Sigmoid colon (tissue), 4 donors: ENCODE measurements at regions not wholly inside any gene's neighbourhood (a gene's known extent, or its start where the extent isn't known, plus 50 kb on each side); places are given as distances from the start of the nearest gene placed in this dataset.

Experiments
- POLR2AphosphoS5 ChIP-seq, 4 donors: sonication (generic); formaldehyde crosslinking; IDR thresholded peaks; one replicate each; pipeline ENCODE4 v1.6.1; 2017; ENCODE audit warnings: antibody characterized with exemption in 4 of 4
- TF ChIP-seq, protein P1 (sequence below), 4 experiments: fragments of 450-650 bp in 3 of 4; fragments of 200-600 bp in 1 of 4; IDR thresholded peaks; one replicate each; pipeline ENCODE4 v1.5.1; 2016 to 2019; ENCODE audit warnings: antibody characterized with exemption in 4 of 4, mild to moderate bottlenecking in 3 of 4, moderate library complexity in 2 of 4

DNA sequence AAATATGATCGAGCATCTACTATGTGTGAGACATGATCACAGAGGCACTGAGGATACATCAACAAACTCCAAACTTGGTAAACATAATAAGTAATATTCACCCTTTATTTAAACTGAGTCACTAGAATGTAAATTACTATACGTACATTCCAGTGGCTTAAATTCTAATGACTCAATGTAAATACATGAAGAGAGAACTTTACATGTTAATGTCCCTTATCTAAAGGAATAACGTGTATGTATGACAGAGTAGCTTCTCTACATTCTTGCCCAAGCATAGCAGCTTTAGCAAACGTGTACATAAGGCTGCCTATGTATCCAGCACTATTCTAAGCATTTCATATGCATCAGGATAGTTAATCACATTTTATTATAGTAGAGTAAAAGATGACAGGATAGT is 111.8 kb upstream of the CYYR1 start:
- TF ChIP-seq, protein P1, sequence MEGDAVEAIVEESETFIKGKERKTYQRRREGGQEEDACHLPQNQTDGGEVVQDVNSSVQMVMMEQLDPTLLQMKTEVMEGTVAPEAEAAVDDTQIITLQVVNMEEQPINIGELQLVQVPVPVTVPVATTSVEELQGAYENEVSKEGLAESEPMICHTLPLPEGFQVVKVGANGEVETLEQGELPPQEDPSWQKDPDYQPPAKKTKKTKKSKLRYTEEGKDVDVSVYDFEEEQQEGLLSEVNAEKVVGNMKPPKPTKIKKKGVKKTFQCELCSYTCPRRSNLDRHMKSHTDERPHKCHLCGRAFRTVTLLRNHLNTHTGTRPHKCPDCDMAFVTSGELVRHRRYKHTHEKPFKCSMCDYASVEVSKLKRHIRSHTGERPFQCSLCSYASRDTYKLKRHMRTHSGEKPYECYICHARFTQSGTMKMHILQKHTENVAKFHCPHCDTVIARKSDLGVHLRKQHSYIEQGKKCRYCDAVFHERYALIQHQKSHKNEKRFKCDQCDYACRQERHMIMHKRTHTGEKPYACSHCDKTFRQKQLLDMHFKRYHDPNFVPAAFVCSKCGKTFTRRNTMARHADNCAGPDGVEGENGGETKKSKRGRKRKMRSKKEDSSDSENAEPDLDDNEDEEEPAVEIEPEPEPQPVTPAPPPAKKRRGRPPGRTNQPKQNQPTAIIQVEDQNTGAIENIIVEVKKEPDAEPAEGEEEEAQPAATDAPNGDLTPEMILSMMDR (IDR thresholded peaks at IDR 0.05), result no peak
- TF ChIP-seq POLR2AphosphoS5 (IDR thresholded peaks at IDR 0.05), result no peak
